CD4-positive, alpha-beta memory T cell (primary cell): ENCODE measurements at regions not wholly inside any gene's neighbourhood (a gene's known extent, or its start where the extent isn't known, plus 50 kb on each side); places are given as distances from the start of the nearest gene placed in this dataset.
"Not testable (repeated sequence)": the region's sequence is repeated elsewhere in the genome, so short reads cannot be mapped to it uniquely, and the experiment has no call there.

Source experiments
- CTCF ChIA-PET: fragments of 350-600 bp; sonication (Branson Sonifier 250); formaldehyde crosslinking; loops from one replicate; lab custom pipeline; 2021; ENCODE audit warnings: inconsistent platforms; ENCODE audit not compliant: partially characterized antibody; lab: Charles Lee
- POLR2A ChIA-PET: fragments of 350-600 bp; sonication (Branson Sonifier 250); formaldehyde crosslinking; loops from one replicate; lab custom pipeline; 2021; ENCODE audit not compliant: partially characterized antibody; lab: Charles Lee
- DNase-seq, 5 donors: peaks; one replicate each; pipeline versions ENCODE4 v3.0.0 to v3.0.0-alpha.2; 2020 to 2022; ENCODE audit warnings: mixed read lengths in 1 of 5
- H3K27ac ChIP-seq: one replicate; pipeline ENCODE4 v1.7.0; 2013; ENCODE audit warnings: low read depth, low read length
- H3K27me3 ChIP-seq: 2 replicates; pipeline ENCODE4 v1.7.0; 2013; ENCODE audit warnings: mild to moderate bottlenecking, low read length, moderate library complexity; ENCODE audit not compliant: insufficient read depth
- H3K36me3 ChIP-seq: 2 replicates; pipeline ENCODE4 v1.7.0; 2013; ENCODE audit warnings: mild to moderate bottlenecking, low read length, moderate library complexity; ENCODE audit not compliant: insufficient read depth
- H3K4me1 ChIP-seq: 2 replicates; pipeline ENCODE4 v1.7.0; 2013; ENCODE audit warnings: mild to moderate bottlenecking, low read length, moderate library complexity; ENCODE audit not compliant: insufficient read depth
- H3K4me3 ChIP-seq, 2 donors: one replicate each; pipeline ENCODE4 v1.7.0; 2013; ENCODE audit warnings: low read length in 2 of 2, mild to moderate bottlenecking in 1 of 2
- H3K9me3 ChIP-seq, 2 donors: one replicate each; pipeline ENCODE4 v1.7.0; 2013; ENCODE audit warnings: low read length in 2 of 2, control low read depth in 1 of 2; ENCODE audit not compliant: control insufficient read depth in 1 of 2
- H3K27ac Mint-ChIP-seq, 7 donors: one replicate each; pipeline ENCODE4 v1.8.0; 2020 to 2021; ENCODE audit warnings: mixed read lengths in 7 of 7, mild to moderate bottlenecking in 6 of 7, inconsistent platforms in 3 of 7, moderate library complexity in 3 of 7
- H3K27me3 Mint-ChIP-seq, 2 donors: one replicate each; pipeline ENCODE4 v1.8.0; 2020 to 2021; ENCODE audit warnings: mixed read lengths in 2 of 2
- H3K36me3 Mint-ChIP-seq, 2 donors: one replicate each; pipeline ENCODE4 v1.8.0; 2020 to 2021; ENCODE audit warnings: mixed read lengths in 2 of 2, inconsistent platforms in 1 of 2, mild to moderate bottlenecking in 1 of 2
- H3K4me1 Mint-ChIP-seq, 4 donors: one replicate each; pipeline ENCODE4 v1.8.0; 2020 to 2021; ENCODE audit warnings: mixed read lengths in 4 of 4, mild to moderate bottlenecking in 1 of 4
- H3K4me3 Mint-ChIP-seq, 8 donors: one replicate each; pipeline ENCODE4 v1.8.0; 2020 to 2021; ENCODE audit warnings: mixed read lengths in 8 of 8, mild to moderate bottlenecking in 7 of 8, moderate library complexity in 6 of 8, inconsistent platforms in 3 of 8
- H3K9me3 Mint-ChIP-seq, 8 donors: one replicate each; pipeline ENCODE4 v1.8.0; 2020 to 2021; ENCODE audit warnings: mixed read lengths in 8 of 8, mild to moderate bottlenecking in 5 of 8, inconsistent platforms in 3 of 8, moderate library complexity in 1 of 8
- intact Hi-C: fragments of 100-400 bp; cut with micrococcal nuclease; formaldehyde crosslinking; loops from one replicate; pipeline ENCODE4 v1.15.1; 2023

DNA sequence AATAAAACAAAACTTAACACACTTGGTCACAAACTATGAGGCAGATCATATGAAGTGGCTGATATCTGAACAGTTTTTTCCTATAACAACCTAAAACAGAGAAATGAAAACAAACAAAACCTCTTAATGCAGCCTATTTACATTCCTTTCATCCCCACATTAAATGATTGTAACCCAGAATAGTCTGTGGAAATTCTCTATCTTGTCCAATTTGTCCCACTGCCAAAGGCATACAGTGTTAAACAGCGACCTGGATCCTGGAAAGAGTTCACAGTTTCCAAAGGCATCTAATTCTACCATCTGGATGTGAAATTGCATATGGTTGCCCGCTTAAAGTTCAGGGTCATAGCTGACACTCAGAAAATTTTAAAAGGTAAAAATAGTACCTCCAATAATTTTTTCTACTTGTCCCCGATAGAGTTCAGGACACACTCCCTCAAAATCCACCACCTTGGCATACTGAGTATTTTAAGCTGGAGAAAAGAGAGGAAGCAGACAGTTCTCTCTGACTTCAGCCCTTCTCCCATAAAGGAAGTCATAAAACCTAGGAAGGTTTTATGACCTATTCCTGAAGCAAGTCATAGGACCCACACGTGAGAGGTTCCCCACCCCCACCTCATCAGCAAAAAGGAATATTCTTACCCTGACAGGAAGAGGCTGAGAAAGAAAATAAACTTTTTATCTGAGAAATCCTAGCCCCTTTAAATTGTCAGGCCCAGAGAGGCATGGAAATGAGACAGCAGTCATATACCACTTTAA is 270.2 kb downstream of the PAPSS1 start:
- no peaks in the 10 kb centered on the region for H3K4me1 Mint-ChIP-seq
- no peaks in the 10 kb centered on the region for H3K36me3 Mint-ChIP-seq
- H3K27me3 Mint-ChIP-seq: peaks cover 4 to 12% of the 10 kb centered on the region in 2 donors
- Histone ChIP-seq H3K9me3 (no peaks in the 10 kb centered on the region), H3K36me3 (no peaks in the 10 kb centered on the region), H3K27ac (no peak overlapping the region), H3K27me3 (no peaks in the 10 kb centered on the region), H3K4me1 (no peaks in the 10 kb centered on the region), H3K4me3 (no peak overlapping the region)
- no peak overlapping the region for H3K4me3 Mint-ChIP-seq
- intact Hi-C loops: no loop called here
- no peak overlapping the region for H3K27ac Mint-ChIP-seq
- peaks cover 0 to 5% (median 0%) of the 10 kb centered on the region in 8 donors for H3K9me3 Mint-ChIP-seq
- no peak for DNase-seq
- ChIA-PET POLR2A (no interaction called here), CTCF (no interaction called here)

DNA sequence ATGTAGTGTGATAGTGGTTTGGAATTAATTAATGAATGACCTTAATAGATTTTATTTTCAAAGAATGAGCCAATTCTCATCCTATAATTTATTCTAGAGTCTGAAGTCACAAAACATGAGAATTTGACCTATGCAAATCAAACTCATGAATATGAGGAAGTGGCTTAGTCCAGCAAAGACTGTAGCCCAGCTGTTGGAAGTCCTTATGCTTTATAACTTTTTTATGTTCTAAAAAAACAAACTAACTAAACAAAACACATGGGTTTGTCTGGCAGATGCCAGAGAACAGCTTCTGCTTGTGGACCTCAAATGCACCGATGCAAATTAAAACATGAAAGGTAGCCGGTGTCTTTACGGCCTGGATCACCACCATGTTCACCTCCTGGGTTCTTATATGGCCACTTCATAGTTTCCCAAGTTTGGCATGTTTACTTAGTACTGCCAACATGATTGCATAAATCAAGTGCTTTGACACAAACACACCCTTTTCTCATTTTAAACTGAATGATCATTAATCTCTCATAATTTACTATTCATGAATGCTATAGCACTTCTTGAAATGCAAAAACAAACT is 277.4 kb downstream of the PAPSS1 start:
- H3K9me3 Mint-ChIP-seq: peaks cover 0 to 5% (median 0%) of the 10 kb centered on the region in 8 donors
- CTCF ChIA-PET: no interaction called here
- H3K27me3 Mint-ChIP-seq: peaks cover 0 to 2% of the 10 kb centered on the region in 2 donors
- H3K4me3 Mint-ChIP-seq: no peak overlapping the region
- Histone ChIP-seq H3K9me3 (no peaks in the 10 kb centered on the region), H3K4me3 (no peak overlapping the region), H3K4me1 (no peaks in the 10 kb centered on the region), H3K27me3 (no peaks in the 10 kb centered on the region), H3K27ac (no peak overlapping the region), H3K36me3 (no peaks in the 10 kb centered on the region)
- no peak overlapping the region for H3K27ac Mint-ChIP-seq
- DNase-seq: no peak
- POLR2A ChIA-PET: no interaction called here
- intact Hi-C loops: no loop called here
- H3K36me3 Mint-ChIP-seq: no peaks in the 10 kb centered on the region
- no peaks in the 10 kb centered on the region for H3K4me1 Mint-ChIP-seq

DNA sequence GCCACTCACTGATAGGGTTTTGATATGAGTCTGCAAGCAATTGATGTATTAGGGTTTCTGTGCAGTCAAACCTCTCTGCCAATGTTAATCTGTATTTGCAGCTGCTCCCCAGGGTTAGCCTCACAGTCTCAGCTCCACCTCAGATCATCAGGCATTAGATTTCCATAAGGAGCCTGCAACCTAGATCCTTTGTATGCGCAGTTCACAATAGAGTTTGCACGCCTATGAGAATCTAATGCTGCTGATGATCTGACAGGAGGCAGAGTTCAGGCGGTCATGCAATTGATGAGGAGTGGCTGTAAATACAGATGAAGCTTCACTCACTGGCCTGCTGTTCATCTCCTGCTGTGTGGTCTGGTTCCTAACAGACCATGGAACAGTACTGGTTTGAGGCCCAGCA is 280.6 kb downstream of the PAPSS1 start:
- no peaks in the 10 kb centered on the region for H3K9me3 Mint-ChIP-seq
- H3K27me3 Mint-ChIP-seq: peaks cover 0 to 2% of the 10 kb centered on the region in 2 donors
- Histone ChIP-seq H3K4me3 (no peak overlapping the region), H3K27ac (no peak overlapping the region), H3K36me3 (no peaks in the 10 kb centered on the region), H3K9me3 (no peaks in the 10 kb centered on the region), H3K27me3 (no peaks in the 10 kb centered on the region), H3K4me1 (no peaks in the 10 kb centered on the region)
- intact Hi-C loops: no loop called here
- no peak overlapping the region for H3K4me3 Mint-ChIP-seq
- ChIA-PET POLR2A (no interaction called here), CTCF (no interaction called here)
- DNase-seq: no peak
- no peak overlapping the region for H3K27ac Mint-ChIP-seq
- no peaks in the 10 kb centered on the region for H3K36me3 Mint-ChIP-seq
- H3K4me1 Mint-ChIP-seq: no peaks in the 10 kb centered on the region

GRCh38 chr4:107436471-107436870 is 283.6 kb downstream of the PAPSS1 start:
- H3K36me3 ChIP-seq, CTCF ChIA-PET, H3K27ac ChIP-seq, DNase-seq, intact Hi-C loops, H3K4me1 ChIP-seq, H3K27me3 Mint-ChIP-seq, H3K27ac Mint-ChIP-seq, H3K36me3 Mint-ChIP-seq, H3K9me3 Mint-ChIP-seq, H3K4me3 Mint-ChIP-seq, H3K27me3 ChIP-seq, POLR2A ChIA-PET, H3K4me1 Mint-ChIP-seq, H3K9me3 ChIP-seq, H3K4me3 ChIP-seq: not testable (repeated sequence)

DNA sequence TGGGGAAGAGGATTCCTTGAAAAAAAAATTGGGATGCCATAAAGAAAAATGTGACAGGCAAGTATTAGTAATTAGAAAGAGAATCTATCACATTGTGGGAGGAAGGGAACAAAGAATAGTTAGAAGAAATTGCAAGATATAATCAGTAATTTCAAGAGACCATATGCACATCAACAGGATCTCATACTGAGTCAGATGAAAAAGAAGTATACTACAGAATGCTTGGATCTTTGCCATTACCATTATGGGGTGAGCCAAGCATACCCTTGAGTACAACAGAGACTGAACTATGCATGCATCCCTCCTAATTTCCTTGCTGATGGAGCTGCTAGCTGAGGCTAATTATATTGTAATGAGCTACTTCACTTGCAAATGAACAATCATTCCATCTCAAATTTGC is 287.6 kb downstream of the PAPSS1 start:
- Histone ChIP-seq H3K4me3 (no peak overlapping the region), H3K36me3 (no peaks in the 10 kb centered on the region), H3K9me3 (no peaks in the 10 kb centered on the region), H3K27ac (no peak overlapping the region), H3K4me1 (no peaks in the 10 kb centered on the region), H3K27me3 (no peaks in the 10 kb centered on the region)
- Mint-ChIP-seq H3K9me3 (no peaks in the 10 kb centered on the region), H3K27ac (no peak overlapping the region), H3K4me3 (no peak overlapping the region), H3K4me1 (no peaks in the 10 kb centered on the region), H3K27me3 (peaks cover 0 to 2% of the 10 kb centered on the region in 2 donors), H3K36me3 (no peaks in the 10 kb centered on the region)
- intact Hi-C loops: no loop called here
- POLR2A ChIA-PET: no interaction called here
- CTCF ChIA-PET: no interaction called here
- no peak for DNase-seq

- Mint-ChIP-seq H3K36me3 (no peaks in the 10 kb centered on the region), H3K27ac (no peak overlapping the region), H3K4me3 (no peak overlapping the region), H3K9me3 (no peaks in the 10 kb centered on the region), H3K4me1 (no peaks in the 10 kb centered on the region), H3K27me3 (no peaks in the 10 kb centered on the region)
- H3K27ac ChIP-seq: no peak overlapping the region
- POLR2A ChIA-PET: no interaction called here
- H3K36me3 ChIP-seq: no peaks in the 10 kb centered on the region
- H3K9me3 ChIP-seq: no peaks in the 10 kb centered on the region
- DNase-seq: no peak
- no peaks in the 10 kb centered on the region for H3K27me3 ChIP-seq
- intact Hi-C loops: no loop called here
- CTCF ChIA-PET: no interaction called here
- no peak overlapping the region for H3K4me3 ChIP-seq
- no peaks in the 10 kb centered on the region for H3K4me1 ChIP-seq
Measured at GRCh38 chr4:107423677-107424405, 296.2 kb downstream of the PAPSS1 start.

DNA sequence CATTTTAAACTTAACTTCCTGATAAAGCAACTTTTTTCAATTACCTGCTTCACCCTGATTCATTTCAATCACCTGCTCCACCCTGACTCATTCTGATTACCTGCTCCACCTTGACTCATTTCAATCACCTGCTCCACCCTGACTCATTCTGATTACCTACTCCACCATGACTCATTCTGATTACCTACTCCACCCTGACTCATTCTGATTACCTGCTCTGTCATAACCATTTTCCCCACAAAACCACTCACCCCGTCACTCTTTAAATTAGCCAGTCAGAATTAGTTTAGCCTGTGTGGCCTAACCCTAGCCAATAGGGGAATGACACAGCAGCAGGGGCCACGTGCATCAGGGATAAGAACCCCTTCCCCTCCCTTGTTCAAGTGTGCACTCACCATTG is 300.5 kb downstream of the PAPSS1 start:
- H3K4me3 Mint-ChIP-seq, H3K36me3 Mint-ChIP-seq, intact Hi-C loops, CTCF ChIA-PET, H3K27me3 ChIP-seq, H3K4me3 ChIP-seq, H3K4me1 Mint-ChIP-seq, H3K9me3 ChIP-seq, H3K36me3 ChIP-seq, H3K27me3 Mint-ChIP-seq, H3K4me1 ChIP-seq, DNase-seq, POLR2A ChIA-PET, H3K9me3 Mint-ChIP-seq, H3K27ac Mint-ChIP-seq, H3K27ac ChIP-seq: not testable (repeated sequence)
